A549 (cell line): ENCODE measurements at regions not wholly inside any gene's neighbourhood (a gene's known extent, or its start where the extent isn't known, plus 50 kb on each side); places are given as distances from the start of the nearest gene placed in this dataset.

ENCODE experiments used
- ATAC-seq, 2 experiments: fragments of 200-7000 bp in 1 of 2; fragments of >200 bp in 1 of 2; cut with Nextera tagmentation in 1 of 2; cut with Tn5 transposase in 1 of 2; 3 replicates each; pipeline versions ENCODE4 v1.8.0 to v1.9.1; 2018 to 2020; ENCODE audit warnings: mild to moderate bottlenecking in 1 of 2, moderate library complexity in 1 of 2
- CTCF ChIA-PET: fragments of 300-600 bp; sonication (Branson Sonifier 250); formaldehyde crosslinking; extraction: SDS; loops from one replicate; lab custom pipeline; 2021; ENCODE audit warnings: antibody characterized with exemption, inconsistent platforms; lab: Yijun Ruan, JAX
- POLR2A ChIA-PET: fragments of 350-600 bp; formaldehyde crosslinking; extraction: SDS; loops from one replicate; lab custom pipeline; 2021; ENCODE audit warnings: antibody characterized with exemption, inconsistent platforms; lab: Yijun Ruan, JAX
- DNase-seq, 2 experiments: peaks; one replicate each; pipeline versions ENCODE4 v3.0.0 to v3.0.0-alpha.2; 2011 to 2016; ENCODE audit warnings: low read depth in 1 of 2, low spot score in 1 of 2
- FAIRE-seq: peaks from 2 replicates; lab custom pipeline; 2011; peaks lifted over from hg19 to GRCh38; lab: Jason Lieb, UNC
- H3K27ac ChIP-seq, 2 experiments: fragments of >200 bp; sonication (Bioruptor Twin); formaldehyde crosslinking; 3 replicates each; pipeline ENCODE4 v1.5.1; 2016 to 2017
- H3K4me1 ChIP-seq: fragments of >200 bp; sonication (Bioruptor Twin); formaldehyde crosslinking; 3 replicates; pipeline ENCODE4 v1.6.1; 2016
- H3K4me2 ChIP-seq: fragments of >200 bp; sonication (Bioruptor Twin); formaldehyde crosslinking; 3 replicates; pipeline ENCODE4 v1.6.1; 2016
- H3K4me3 ChIP-seq: fragments of >200 bp; sonication (Bioruptor Twin); formaldehyde crosslinking; 3 replicates; pipeline ENCODE4 v1.5.1; 2016
- H3K9me3 ChIP-seq: fragments of >200 bp; sonication (Bioruptor Twin); formaldehyde crosslinking; 3 replicates; pipeline ENCODE4 v1.6.1; 2016
- CHD2 ChIP-seq: fragments of 150-350 bp; IDR thresholded peaks from 2 replicates; pipeline ENCODE4 v1.6.1; 2014; ENCODE audit warnings: low read length; ENCODE audit not compliant: partially characterized antibody
- CTCF ChIP-seq: fragments of >200 bp; sonication (Bioruptor Twin); formaldehyde crosslinking; IDR thresholded peaks from 3 replicates; pipeline ENCODE4 v1.5.1; 2016
- EHMT2 ChIP-seq: fragments of 200-600 bp; sonication (generic); IDR thresholded peaks from 2 replicates; pipeline ENCODE4 v1.6.1; 2016; ENCODE audit warnings: antibody characterized with exemption, low read depth, mild to moderate bottlenecking, moderate library complexity
- ESRRA ChIP-seq: fragments of 150-350 bp; IDR thresholded peaks from 2 replicates; pipeline ENCODE4 v1.6.1; 2014; ENCODE audit warnings: mild to moderate bottlenecking, low read length, borderline replicate concordance
- FOSL2 ChIP-seq, 2 experiments: fragments of 450-650 bp in 1 of 2; fragments of >200 bp in 1 of 2; sonication (Bioruptor Twin) in 1 of 2; formaldehyde crosslinking; IDR thresholded peaks; 2 replicates each; pipeline versions ENCODE4 v1.5.0 to v1.6.1; 2016 to 2020; ENCODE audit warnings: mild to moderate bottlenecking in 1 of 2, moderate library complexity in 1 of 2
- FOXS1 ChIP-seq: fragments of 250-450 bp; sonication (Bioruptor Pico); IDR thresholded peaks from 2 replicates; pipeline ENCODE4 v1.5.0; 2020; ENCODE audit warnings: mild to moderate bottlenecking, moderate library complexity
- GATA3 ChIP-seq: IDR thresholded peaks from 2 replicates; pipeline ENCODE4 v1.6.1; 2012; ENCODE audit warnings: borderline replicate concordance
- HDAC2 ChIP-seq: fragments of 200-600 bp; sonication (generic); IDR thresholded peaks from 2 replicates; pipeline ENCODE4 v1.6.1; 2016
- HEYL ChIP-seq: fragments of 250-450 bp; sonication (Bioruptor Pico); IDR thresholded peaks from 2 replicates; pipeline ENCODE4 v1.8.0; 2021; ENCODE audit warnings: mild to moderate bottlenecking, moderate library complexity
- HOXB13 ChIP-seq: fragments of 250-450 bp; sonication (Bioruptor Pico); IDR thresholded peaks from 2 replicates; pipeline ENCODE4 v1.5.0; 2020; ENCODE audit warnings: low read depth, mild to moderate bottlenecking, moderate library complexity
- HOXB5 ChIP-seq: fragments of 250-450 bp; sonication (Bioruptor Pico); IDR thresholded peaks from 2 replicates; pipeline ENCODE4 v1.5.0; 2020; ENCODE audit warnings: mild to moderate bottlenecking, moderate library complexity
- JUN ChIP-seq, 2 experiments: fragments of >200 bp; sonication (Bioruptor Twin); formaldehyde crosslinking; IDR thresholded peaks; 2 replicates in 1 of 2; 3 replicates in 1 of 2; pipeline ENCODE4 v1.6.1; 2016 to 2017
- KDM1A ChIP-seq: fragments of 200-600 bp; sonication (generic); IDR thresholded peaks from 2 replicates; pipeline ENCODE4 v1.6.1; 2016; ENCODE audit warnings: low read depth, mild to moderate bottlenecking
- MYC ChIP-seq: IDR thresholded peaks from 2 replicates; pipeline ENCODE4 v1.6.1; 2012; ENCODE audit warnings: mild to moderate bottlenecking, inconsistent platforms, low read length, improper control_type of control experiment, borderline replicate concordance
- PBX3 ChIP-seq: IDR thresholded peaks from 2 replicates; pipeline ENCODE4 v1.6.1; 2012
- POLR2AphosphoS2 ChIP-seq: conservative IDR thresholded peaks from 2 replicates; pipeline ENCODE4 v1.6.1; 2012; ENCODE audit warnings: low read length, improper control_type of control experiment, inconsistent platforms
- RAD21 ChIP-seq, 2 experiments: fragments of >200 bp in 1 of 2; sonication (Bioruptor Twin) in 1 of 2; formaldehyde crosslinking in 1 of 2; IDR thresholded peaks in 1 of 2; conservative IDR thresholded peaks in 1 of 2; 2 replicates in 1 of 2; 3 replicates in 1 of 2; pipeline ENCODE4 v1.6.1; 2012 to 2018; ENCODE audit warnings: inconsistent platforms in 1 of 2
- RCOR1 ChIP-seq: fragments of 150-350 bp; IDR thresholded peaks from 2 replicates; pipeline ENCODE4 v1.6.1; 2014; ENCODE audit warnings: antibody characterized with exemption, low read length, low read depth
- SMC3 ChIP-seq: fragments of >200 bp; sonication (Bioruptor Twin); formaldehyde crosslinking; IDR thresholded peaks from 3 replicates; pipeline ENCODE4 v1.6.1; 2018; ENCODE audit warnings: inconsistent platforms
- SREBF2 ChIP-seq: fragments of 450-650 bp; IDR thresholded peaks from 2 replicates; pipeline ENCODE4 v1.6.1; 2014; ENCODE audit warnings: mild to moderate bottlenecking, moderate library complexity
- TP53 ChIP-seq: fragments of 250-450 bp; sonication (Bioruptor Pico); IDR thresholded peaks from 2 replicates; pipeline ENCODE4 v1.5.0; 2021; ENCODE audit warnings: mild to moderate bottlenecking, moderate library complexity
- ZC3H11A ChIP-seq: fragments of 450-650 bp; IDR thresholded peaks from 2 replicates; pipeline ENCODE4 v1.6.1; 2014; ENCODE audit warnings: antibody characterized with exemption, mild to moderate bottlenecking
- ZNF302 ChIP-seq: fragments of 250-450 bp; sonication (Bioruptor Pico); IDR thresholded peaks from 2 replicates; pipeline ENCODE4 v1.9.0; 2021; ENCODE audit warnings: inconsistent platforms, mild to moderate bottlenecking, moderate library complexity
- ZSCAN20 ChIP-seq: fragments of 250-450 bp; sonication (Bioruptor Pico); IDR thresholded peaks from 2 replicates; pipeline ENCODE4 v1.8.0; 2022; ENCODE audit warnings: mild to moderate bottlenecking, moderate library complexity
- WGBS: methylation state at CpG from one replicate; pipeline ENCODE4 v1.1.6; 2017; ENCODE audit errors: missing lambda C conversion rate; 5-methylcytosine and 5-hydroxymethylcytosine counted together
- TF ChIP-seq, protein P1 (sequence below): fragments of 250-450 bp; sonication (Bioruptor Pico); IDR thresholded peaks from 2 replicates; pipeline ENCODE4 v1.5.0; 2020; ENCODE audit warnings: low read depth, mild to moderate bottlenecking, moderate library complexity
- TF ChIP-seq, protein P2 (sequence below): IDR thresholded peaks from 2 replicates; pipeline ENCODE4 v1.6.1; 2012
- TF ChIP-seq, protein P3 (sequence below): fragments of >200 bp; sonication (Bioruptor Twin); formaldehyde crosslinking; IDR thresholded peaks from 3 replicates; pipeline ENCODE4 v1.6.1; 2016

DNA sequence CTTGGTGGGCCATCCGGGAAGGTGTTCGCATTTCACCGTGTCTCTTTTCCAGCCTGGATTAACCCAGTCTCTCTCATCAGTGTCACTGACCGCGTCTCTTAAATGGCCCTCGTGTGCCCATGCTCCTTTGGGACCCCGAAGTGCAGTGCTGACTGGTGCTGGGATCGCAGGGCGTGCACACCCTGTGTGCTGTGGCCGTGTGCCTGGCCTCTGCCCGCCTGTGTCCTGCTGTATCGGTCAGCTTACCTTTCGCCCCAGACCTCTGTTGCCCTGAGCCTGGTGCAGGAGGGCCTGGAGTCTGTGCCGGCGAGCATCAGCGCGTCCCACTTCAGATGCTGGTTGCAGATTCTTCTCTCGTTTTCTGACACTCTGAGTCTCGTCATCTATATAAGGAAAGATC is 68.3 kb upstream of the HGFAC start:
- FAIRE-seq (no peak), ATAC-seq (no peak), DNase-seq (no peak)
- H3K4me2 ChIP-seq: no peak overlapping the region
- H3K9me3 ChIP-seq: no peaks in the 10 kb centered on the region
- TF ChIP-seq SMC3 (no peak), TP53 (CRISPR knock-in tag) (no peak), HDAC2 (no peak), POLR2AphosphoS2 (no peak), ESRRA (no peak), CHD2 (no peak), JUN (IDR thresholded peaks at IDR 0.05) (no peak), RCOR1 (no peak), KDM1A (no peak), EHMT2 (no peak), GATA3 (no peak), HEYL (CRISPR knock-in tag) (no peak), ZSCAN20 (CRISPR knock-in tag) (no peak), HOXB5 (CRISPR knock-in tag) (no peak), HOXB13 (CRISPR knock-in tag) (no peak)
- TF ChIP-seq, protein P1, sequence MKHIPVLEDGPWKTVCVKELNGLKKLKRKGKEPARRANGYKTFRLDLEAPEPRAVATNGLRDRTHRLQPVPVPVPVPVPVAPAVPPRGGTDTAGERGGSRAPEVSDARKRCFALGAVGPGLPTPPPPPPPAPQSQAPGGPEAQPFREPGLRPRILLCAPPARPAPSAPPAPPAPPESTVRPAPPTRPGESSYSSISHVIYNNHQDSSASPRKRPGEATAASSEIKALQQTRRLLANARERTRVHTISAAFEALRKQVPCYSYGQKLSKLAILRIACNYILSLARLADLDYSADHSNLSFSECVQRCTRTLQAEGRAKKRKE (CRISPR knock-in tag): no peak
- TF ChIP-seq, protein P2, sequence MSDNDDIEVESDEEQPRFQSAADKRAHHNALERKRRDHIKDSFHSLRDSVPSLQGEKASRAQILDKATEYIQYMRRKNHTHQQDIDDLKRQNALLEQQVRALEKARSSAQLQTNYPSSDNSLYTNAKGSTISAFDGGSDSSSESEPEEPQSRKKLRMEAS: no peak
- TF ChIP-seq, protein P3, sequence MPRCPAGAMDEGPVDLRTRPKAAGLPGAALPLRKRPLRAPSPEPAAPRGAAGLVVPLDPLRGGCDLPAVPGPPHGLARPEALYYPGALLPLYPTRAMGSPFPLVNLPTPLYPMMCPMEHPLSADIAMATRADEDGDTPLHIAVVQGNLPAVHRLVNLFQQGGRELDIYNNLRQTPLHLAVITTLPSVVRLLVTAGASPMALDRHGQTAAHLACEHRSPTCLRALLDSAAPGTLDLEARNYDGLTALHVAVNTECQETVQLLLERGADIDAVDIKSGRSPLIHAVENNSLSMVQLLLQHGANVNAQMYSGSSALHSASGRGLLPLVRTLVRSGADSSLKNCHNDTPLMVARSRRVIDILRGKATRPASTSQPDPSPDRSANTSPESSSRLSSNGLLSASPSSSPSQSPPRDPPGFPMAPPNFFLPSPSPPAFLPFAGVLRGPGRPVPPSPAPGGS: no peak
- no peaks in the 10 kb centered on the region for H3K4me1 ChIP-seq
- POLR2A ChIA-PET: no interaction called here
- WGBS: 95% methylated on average over 18 of the region's 19 CpGs
- no peak overlapping the region for H3K4me3 ChIP-seq
- CTCF ChIA-PET: interaction anchor here (0.8 to 1.8 kb wide), 2 partner anchors 19 to 108 kb away, joined by 3 to 4 read pairs; no protein-coding TSS in a partner anchor
- no peak overlapping the region for H3K27ac ChIP-seq

DNA sequence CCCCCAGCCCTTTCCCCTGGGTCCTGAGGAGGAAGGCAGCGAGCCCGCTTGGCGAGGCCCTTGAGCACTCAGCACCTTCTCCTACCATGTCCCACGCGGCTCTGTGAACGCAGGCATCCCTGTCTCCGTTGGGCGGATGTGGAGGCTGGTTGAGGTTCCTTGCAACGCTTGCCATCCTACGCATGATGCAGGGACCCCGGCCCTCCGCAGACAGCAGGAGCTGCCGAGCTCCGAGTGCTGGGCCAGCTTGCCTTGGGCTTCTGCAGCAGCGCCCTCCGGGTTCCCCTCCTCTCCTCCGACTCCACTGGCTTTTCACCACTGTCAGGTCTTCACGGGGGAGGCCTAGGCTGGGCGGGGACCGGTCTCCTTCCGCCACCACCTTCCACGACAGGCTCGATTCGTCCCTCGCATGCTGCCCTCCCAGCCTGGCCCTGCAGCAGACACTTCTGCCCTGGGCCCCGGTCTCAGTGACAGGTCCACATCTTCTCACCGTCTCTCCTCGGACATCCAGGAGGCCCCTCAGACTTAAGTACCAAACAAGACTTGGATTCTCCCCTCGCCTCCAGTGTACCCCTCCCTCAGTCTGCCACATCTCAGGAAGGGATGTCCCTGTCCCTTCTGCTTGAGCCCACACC is 67.6 kb upstream of the HGFAC start:
- 96% methylated on average over 24 of the region's 29 CpGs for WGBS
- Histone ChIP-seq H3K4me2 (no peak overlapping the region), H3K4me1 (no peaks in the 10 kb centered on the region), H3K27ac (no peak overlapping the region), H3K4me3 (no peak overlapping the region), H3K9me3 (no peaks in the 10 kb centered on the region)
- POLR2A ChIA-PET: no interaction called here
- TF ChIP-seq GATA3 (no peak), ZNF302 (CRISPR knock-in tag) (no peak), PBX3 (no peak), MYC (no peak), CTCF (no peak), FOSL2 (IDR thresholded peaks at IDR 0.05) (no peak), FOSL2 (CRISPR knock-in tag; IDR thresholded peaks at IDR 0.05) (no peak), RAD21 (conservative IDR thresholded peaks at IDR 0.05 in 1 of 2, IDR thresholded peaks at IDR 0.05 in 1 of 2) (no peak), CHD2 (no peak), ESRRA (no peak), SREBF2 (no peak), FOXS1 (CRISPR knock-in tag) (no peak), ZC3H11A (no peak)
- CTCF ChIA-PET: interaction anchor here (1.8 kb wide), 1 partner anchor 19 kb away, joined by 4 read pairs; no protein-coding TSS in a partner anchor
- no peak for ATAC-seq
- DNase-seq: no peak
- no peak for FAIRE-seq
